ENCODE measurements at regions not wholly inside any gene's neighbourhood (a gene's known extent, or its start where the extent isn't known, plus 50 kb on each side); places are given as distances from the start of the nearest gene placed in this dataset.

DNA sequence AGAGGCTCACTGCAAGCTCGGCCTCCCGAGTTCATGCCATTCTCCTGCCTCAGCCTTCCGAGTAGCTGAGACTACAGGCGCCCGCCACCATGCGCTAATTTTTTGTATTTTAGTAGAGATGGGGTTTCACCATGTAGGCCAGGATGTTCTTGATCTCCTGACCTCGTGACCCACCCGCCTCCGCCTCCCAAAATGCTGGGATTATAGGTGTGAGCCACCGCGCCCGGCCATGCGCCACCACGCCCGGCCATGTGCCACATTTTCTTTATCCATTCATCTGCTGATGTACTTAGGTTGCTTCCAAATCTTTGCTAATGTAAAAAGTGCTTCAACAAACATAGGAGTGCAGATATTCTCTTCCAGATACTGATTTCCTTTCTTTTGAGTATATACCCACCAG lies 408.6 kb downstream of the CAAP1 start:
- TF ChIP-seq POLR2A (IDR thresholded peaks at IDR 0.05): no peak
- TF ChIP-seq, protein P1, sequence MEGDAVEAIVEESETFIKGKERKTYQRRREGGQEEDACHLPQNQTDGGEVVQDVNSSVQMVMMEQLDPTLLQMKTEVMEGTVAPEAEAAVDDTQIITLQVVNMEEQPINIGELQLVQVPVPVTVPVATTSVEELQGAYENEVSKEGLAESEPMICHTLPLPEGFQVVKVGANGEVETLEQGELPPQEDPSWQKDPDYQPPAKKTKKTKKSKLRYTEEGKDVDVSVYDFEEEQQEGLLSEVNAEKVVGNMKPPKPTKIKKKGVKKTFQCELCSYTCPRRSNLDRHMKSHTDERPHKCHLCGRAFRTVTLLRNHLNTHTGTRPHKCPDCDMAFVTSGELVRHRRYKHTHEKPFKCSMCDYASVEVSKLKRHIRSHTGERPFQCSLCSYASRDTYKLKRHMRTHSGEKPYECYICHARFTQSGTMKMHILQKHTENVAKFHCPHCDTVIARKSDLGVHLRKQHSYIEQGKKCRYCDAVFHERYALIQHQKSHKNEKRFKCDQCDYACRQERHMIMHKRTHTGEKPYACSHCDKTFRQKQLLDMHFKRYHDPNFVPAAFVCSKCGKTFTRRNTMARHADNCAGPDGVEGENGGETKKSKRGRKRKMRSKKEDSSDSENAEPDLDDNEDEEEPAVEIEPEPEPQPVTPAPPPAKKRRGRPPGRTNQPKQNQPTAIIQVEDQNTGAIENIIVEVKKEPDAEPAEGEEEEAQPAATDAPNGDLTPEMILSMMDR (IDR thresholded peaks at IDR 0.05): no peak
